Stimulated activated CD8-positive, alpha-beta memory T cell treated with anti-CD3 and anti-CD28 coated beads, Interleukin-7, amount 100 ng/mL, for 4 hours (primary cell): ENCODE measurements at regions not wholly inside any gene's neighbourhood (a gene's known extent, or its start where the extent isn't known, plus 50 kb on each side); places are given as distances from the start of the nearest gene placed in this dataset.

Source experiments
- DNase-seq, 2 donors: peaks; one replicate each; pipeline ENCODE4 v3.0.0-alpha.2; 2020; ENCODE audit warnings: low read depth in 2 of 2

DNA sequence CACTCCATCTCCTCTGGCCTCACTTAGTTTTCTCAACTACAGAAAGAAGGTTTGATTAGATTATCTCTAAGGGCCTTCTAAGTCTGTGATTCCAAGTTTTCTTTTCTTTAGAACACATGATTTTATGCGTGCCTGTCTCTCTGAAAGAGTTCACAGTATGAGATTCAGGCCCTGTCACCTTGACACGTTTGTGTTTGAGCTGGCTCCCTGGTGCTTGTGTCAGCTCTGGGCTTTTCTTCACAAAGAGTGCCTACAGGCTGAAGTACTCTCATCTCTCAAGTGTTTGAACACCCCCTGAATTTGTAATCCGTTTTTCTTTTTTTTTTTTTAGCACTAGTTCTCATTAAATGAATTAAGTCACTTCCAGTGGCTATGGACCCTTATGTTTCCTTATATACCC, 306.9 kb upstream of the C9orf72 start:
- no peak for DNase-seq

DNA sequence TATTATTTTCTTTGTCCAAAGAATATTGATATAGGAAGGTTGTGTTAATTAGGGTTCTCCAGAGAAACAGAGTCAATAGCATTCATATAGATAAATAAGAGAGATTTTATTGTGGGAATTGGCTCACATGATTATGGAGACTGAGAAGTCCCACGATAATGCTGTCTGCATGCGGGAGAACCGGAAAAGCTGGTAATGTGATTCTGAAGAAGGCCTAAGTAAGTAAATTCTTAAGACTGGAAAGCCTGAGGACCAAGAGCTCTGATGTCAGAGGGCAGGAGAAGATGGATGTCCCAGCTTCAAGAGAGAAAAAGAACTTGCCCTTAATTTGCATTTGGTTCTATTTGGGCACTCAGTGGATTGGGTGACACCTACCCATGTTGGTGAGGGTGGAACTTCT, 307.4 kb upstream of the C9orf72 start:
- DNase-seq: no peak

DNA sequence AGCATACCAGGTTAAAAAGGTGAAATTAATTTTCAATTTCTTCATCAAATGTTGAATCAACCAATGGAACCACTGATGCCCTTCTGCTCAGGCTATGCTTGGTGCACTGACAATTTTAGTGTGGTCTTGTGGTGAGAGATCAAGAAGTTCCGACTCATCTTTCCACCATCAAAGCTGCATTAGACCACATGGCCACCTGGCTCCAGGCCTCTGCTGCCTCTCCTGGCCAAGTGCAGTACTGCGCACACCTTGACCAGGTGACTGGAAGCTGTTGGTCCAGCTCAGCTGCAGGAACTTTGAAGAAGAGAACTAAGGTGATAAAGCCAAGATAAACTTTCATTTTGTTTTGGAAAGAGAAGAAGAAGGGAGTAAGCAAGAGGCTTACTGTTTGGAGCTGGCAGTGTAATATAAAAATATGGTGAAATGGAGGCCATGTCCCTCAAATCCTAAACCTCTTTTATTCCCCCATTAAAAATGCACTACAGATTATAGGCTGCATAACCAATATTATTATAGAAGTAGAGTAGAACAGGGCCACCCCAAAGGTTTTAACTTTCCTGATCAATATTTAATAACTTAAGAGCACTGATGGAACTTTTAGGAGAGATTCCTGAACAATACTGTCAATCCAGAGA, 315.5 kb upstream of the C9orf72 start:
- no peak for DNase-seq

DNA sequence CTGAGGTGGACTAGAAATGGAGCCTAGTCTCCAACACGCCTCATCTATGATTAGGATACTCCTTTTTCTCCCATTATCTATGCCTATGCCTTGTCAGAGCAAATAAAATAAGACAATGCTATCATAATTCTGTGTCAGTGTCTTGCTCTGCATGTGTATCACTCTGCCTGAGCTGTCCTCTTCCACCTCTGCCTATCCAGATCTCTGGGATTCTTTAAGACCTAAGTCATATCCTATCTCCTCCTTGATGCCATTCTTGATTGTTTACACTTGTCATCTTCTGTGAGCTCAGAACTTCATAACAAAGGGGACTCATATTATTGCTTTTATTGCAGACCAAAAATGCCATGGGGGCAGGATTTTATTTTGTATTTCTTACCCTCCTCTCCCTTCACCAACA, 351.2 kb upstream of the C9orf72 start:
- no peak for DNase-seq

DNA sequence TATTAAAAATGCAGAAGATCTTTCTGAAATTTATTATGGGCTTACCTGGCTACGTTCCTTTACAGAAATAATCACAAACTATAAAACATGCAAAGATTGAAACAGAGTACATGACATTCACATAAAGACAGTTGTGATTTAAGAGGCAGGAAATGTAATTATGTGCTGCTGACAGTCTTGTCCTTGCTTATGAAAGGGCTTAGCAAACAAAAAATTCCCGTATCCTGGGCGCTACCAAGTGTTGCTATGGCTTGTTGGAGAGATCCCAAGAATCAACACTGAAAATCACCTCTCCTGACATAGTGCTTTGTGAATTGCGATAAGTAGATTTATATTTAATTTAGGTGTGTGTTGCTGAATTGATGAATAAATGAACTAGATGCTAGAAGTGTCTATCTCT, 352.5 kb upstream of the C9orf72 start:
- no peak for DNase-seq

DNA sequence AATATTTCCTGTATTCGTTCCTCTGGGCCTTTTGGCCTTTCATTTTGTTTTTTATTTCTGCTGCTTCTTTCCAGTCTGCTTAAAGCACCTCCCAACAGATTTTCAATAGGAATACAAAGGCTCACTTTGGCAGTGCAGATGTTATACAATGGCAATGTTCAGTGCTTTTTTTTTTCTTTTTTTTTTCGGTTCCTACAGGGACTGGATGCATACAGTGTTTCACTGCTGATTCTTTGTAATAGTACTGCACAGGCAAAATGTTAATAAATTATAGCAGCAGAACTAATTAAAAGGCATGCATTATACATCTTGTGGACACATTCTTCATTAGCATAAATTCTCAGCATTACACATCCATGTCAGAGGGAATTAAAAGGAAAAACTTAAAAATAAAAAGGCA, 356.6 kb upstream of the C9orf72 start:
- DNase-seq: no peak

GRCh38 chr9:27933210-27934025, 360.1 kb upstream of the C9orf72 start:
- no peak for DNase-seq

DNA sequence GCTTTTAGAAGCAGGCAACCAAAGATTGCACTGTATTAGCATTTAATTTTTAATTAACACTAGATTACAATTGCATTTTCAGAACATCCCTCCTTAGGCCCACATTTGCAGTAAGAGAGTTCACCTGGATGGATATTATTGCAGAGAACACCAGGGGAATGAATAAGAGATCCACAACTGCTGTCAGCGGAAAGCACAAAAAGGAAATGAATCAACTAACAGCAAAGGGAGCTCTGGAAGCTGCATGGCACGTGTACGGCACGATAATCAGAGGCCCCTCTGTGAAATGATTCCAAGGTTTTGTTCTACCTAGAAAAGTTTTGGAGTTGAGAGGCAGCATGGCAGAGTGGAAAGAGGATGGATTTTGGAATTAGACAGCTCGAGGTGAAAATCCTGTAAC, 361.2 kb upstream of the C9orf72 start:
- DNase-seq: no peak

DNA sequence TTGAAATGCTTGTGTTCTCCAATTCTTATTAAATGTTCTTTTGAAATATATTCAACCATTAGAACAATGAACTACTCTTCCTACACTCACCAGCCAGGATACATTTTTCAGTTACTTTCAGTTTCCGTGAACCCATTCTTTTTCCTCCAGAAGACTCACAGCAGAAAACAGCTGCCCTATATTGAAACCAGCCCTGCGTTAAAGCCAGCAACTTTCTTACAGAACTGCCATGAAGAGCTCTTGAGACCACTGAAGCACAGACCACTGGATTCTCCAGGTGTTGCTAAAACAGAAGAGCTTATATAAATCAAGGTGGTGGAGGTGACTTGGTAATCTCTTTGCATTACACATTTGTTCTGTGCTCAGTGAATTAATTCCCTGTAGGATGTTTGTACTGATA, 365.9 kb upstream of the C9orf72 start:
- DNase-seq: no peak

- no peak for DNase-seq
These were observed 367.3 kb upstream of the C9orf72 start for GRCh38 chr9:27940535-27940934.

GRCh38 chr9:27943501-27943900, 370.2 kb upstream of the C9orf72 start:
- no peak for DNase-seq

GRCh38 chr9:27945386-27945785, 372.1 kb upstream of the C9orf72 start:
- no peak for DNase-seq

DNA sequence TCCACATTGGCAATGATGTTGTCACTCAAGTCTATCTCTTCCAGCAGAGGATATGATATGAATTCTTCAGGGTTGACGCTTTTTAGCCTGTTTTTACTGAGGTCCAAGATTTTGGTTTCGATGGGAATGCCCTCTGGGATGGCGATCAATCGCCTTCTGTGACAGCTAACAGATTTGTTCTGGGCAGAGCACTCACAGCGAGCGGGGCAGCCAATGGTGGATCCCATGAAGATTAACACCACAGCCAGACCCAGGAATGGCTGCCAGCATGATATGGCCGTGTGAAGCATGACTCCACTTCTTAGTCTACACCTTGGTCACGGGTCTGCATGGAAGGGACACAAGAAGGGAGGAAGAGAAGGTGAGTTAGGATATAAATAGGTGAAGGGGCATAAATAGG, 377.1 kb upstream of the C9orf72 start:
- DNase-seq: no peak

DNA sequence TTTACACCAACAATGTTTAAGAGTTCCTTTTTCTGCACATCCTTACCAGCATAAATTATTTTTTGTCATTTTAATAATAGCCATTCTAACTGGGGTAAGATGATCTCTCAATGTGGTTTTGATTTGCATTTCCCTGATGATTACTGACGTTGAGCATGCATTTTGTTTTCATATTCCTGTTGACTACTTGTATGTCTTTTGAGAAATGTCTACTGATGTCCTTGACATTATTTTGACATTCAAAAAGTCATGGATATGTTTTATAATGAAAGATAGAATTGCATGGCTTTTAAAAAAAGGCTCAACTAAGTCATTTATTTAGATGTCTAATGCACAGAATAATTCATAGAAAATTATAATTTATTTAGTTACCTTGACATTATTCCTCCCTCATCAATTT, 381.6 kb upstream of the C9orf72 start:
- DNase-seq: no peak

- DNase-seq: no peak
These were observed 390.6 kb upstream of the C9orf72 start for GRCh38 chr9:27963836-27964235.

GRCh38 chr9:27967210-27967609, 393.9 kb upstream of the C9orf72 start:
- no peak for DNase-seq

DNA sequence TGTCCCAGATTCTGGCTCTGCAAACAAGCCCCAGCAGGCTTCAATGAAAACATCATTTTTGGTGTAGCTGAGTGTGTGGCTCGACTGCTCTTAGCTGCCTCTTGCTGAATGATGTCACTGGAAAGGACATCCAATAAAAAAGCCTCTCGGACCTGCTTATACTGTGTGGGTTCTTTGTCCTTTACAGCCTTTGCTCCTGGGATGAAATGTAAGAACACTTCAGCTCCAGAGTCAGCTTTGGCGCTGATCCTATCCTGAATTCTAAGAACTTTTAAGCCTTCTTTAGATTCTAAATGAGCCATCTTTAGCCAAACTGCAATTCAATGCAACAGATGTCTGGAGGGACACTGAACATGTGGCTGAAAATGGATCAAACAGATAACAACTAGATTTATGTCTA, 404.6 kb upstream of the C9orf72 start:
- DNase-seq: no peak

DNA sequence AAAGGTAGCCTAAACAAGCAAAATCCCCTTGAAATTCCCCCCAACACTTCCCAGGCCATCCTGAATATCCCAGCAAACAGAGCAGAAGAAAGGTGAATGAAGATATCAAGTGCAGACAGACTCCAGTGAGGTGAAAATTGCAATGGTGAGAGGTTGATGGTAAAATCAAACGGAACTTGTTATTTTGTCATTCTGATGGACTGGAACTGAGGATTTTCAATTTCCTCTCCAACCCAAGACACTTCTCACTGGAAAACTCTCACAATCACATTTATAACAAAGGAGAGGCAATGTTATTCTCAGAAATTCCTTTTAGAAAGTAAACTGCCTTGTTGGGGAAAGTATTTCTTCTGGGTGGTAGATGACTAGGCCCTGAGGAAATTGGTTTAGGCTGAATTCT, 412.4 kb upstream of the C9orf72 start:
- no peak for DNase-seq

DNA sequence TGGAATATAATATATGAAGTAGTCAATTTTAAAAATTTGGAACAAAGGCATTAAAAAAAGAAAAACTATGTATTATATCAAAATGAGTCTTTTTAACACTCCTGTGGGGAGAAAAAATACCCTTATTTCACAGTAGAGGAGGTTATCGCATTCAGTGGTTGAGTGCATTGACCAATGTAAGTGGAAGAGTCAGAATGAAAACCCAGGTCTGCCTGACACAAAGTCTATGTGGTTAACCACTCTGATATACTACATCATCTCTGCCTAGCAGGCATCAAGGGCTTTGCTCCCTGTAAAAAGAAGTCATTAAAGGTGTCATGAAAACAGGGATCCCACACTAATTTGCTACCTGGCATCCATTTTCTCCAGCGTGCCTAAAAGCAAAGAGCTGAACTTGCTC, 417.2 kb upstream of the C9orf72 start:
- DNase-seq: no peak

GRCh38 chr9:27991221-27991620, 417.9 kb upstream of the C9orf72 start:
- no peak for DNase-seq

DNA sequence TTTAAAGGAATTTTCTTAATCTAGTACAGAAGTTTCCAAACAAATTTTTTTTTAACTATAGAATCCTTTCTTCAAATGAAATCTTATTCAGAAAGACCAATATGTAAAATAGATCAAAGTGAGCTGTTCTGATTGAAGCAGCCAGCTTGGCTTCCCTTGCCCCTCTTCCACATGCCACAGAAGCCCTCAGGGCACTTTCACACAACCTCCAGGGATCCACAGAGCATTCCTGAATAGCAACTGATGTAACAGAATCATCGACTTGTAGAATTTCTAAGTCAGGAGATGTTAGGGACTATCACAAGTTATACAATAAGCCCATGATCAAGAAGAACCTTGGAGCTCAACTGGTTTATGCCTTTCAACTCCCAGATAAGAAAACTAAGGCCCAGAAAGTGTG, 427.8 kb upstream of the C9orf72 start:
- DNase-seq: no peak

GRCh38 chr9:28004900-28005299, 431.6 kb upstream of the C9orf72 start:
- no peak for DNase-seq

DNA sequence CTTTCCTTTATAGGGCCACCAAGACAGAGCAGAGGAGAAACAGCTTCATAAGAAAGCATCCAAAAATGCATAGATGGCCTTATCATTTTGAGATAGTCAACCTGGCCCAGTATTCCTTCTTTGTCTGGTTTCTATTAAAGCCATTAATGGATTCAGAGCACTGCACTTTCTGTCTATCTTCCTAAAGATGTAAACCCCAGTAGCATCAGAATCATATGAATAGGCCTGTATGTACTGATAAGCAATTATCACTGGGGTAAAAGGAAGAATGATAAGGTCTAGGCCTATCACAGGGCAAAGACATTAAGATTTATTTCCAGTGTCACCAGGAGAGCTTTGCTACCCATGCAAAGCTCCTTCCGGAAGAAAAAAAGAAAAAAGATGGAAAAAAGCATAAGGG, 432.5 kb upstream of the C9orf72 start:
- DNase-seq: no peak
